Transverse colon (tissue), 3 donors: ENCODE measurements at regions not wholly inside any gene's neighbourhood (a gene's known extent, or its start where the extent isn't known, plus 50 kb on each side); places are given as distances from the start of the nearest gene placed in this dataset.

ENCODE experiments used
- EP300 ChIP-seq: sonication (generic); formaldehyde crosslinking; IDR thresholded peaks from one replicate; pipeline ENCODE4 v1.6.1; 2017; ENCODE audit warnings: antibody characterized with exemption, low read depth
- POLR2A ChIP-seq: fragments of 450-650 bp; IDR thresholded peaks from one replicate; pipeline ENCODE4 v1.6.1; 2016; ENCODE audit warnings: antibody characterized with exemption, mild to moderate bottlenecking, moderate library complexity
- TF ChIP-seq, protein P1 (sequence below), 5 experiments: fragments of 200-600 bp in 3 of 5; fragments of 450-650 bp in 2 of 5; sonication (generic) in 3 of 5; IDR thresholded peaks; 1 replicate in 2 of 5; 2 replicates in 3 of 5; pipeline ENCODE4 v1.5.1; 2016 to 2017; ENCODE audit warnings: antibody characterized with exemption in 5 of 5, inconsistent platforms in 3 of 5, mild to moderate bottlenecking in 2 of 5, moderate library complexity in 1 of 5

DNA sequence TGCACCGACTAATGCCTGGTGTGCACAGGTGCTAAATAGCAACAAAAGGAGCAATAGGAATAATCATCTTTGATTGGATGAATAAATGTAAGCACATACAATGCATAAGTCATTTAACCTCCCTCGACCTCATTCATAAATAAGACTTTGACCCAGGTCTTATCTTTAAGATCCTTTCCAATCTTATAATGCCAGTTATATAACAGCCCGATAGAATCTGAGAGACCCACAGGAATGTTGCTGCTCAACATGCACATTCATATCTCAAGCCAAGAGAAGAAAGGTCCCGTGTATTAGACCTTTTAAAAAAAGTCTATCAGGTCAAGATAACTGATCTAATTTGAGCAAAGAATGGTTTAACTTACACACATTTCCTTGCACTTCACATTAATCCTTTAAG lies 146.8 kb upstream of the SOX9 start:
- TF ChIP-seq, protein P1, sequence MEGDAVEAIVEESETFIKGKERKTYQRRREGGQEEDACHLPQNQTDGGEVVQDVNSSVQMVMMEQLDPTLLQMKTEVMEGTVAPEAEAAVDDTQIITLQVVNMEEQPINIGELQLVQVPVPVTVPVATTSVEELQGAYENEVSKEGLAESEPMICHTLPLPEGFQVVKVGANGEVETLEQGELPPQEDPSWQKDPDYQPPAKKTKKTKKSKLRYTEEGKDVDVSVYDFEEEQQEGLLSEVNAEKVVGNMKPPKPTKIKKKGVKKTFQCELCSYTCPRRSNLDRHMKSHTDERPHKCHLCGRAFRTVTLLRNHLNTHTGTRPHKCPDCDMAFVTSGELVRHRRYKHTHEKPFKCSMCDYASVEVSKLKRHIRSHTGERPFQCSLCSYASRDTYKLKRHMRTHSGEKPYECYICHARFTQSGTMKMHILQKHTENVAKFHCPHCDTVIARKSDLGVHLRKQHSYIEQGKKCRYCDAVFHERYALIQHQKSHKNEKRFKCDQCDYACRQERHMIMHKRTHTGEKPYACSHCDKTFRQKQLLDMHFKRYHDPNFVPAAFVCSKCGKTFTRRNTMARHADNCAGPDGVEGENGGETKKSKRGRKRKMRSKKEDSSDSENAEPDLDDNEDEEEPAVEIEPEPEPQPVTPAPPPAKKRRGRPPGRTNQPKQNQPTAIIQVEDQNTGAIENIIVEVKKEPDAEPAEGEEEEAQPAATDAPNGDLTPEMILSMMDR (IDR thresholded peaks at IDR 0.05), result no peak
- TF ChIP-seq POLR2A, result no peak
- no peak for TF ChIP-seq EP300
